ENCODE measurements at regions not wholly inside any gene's neighbourhood (a gene's known extent, or its start where the extent isn't known, plus 50 kb on each side); places are given as distances from the start of the nearest gene placed in this dataset.

DNA sequence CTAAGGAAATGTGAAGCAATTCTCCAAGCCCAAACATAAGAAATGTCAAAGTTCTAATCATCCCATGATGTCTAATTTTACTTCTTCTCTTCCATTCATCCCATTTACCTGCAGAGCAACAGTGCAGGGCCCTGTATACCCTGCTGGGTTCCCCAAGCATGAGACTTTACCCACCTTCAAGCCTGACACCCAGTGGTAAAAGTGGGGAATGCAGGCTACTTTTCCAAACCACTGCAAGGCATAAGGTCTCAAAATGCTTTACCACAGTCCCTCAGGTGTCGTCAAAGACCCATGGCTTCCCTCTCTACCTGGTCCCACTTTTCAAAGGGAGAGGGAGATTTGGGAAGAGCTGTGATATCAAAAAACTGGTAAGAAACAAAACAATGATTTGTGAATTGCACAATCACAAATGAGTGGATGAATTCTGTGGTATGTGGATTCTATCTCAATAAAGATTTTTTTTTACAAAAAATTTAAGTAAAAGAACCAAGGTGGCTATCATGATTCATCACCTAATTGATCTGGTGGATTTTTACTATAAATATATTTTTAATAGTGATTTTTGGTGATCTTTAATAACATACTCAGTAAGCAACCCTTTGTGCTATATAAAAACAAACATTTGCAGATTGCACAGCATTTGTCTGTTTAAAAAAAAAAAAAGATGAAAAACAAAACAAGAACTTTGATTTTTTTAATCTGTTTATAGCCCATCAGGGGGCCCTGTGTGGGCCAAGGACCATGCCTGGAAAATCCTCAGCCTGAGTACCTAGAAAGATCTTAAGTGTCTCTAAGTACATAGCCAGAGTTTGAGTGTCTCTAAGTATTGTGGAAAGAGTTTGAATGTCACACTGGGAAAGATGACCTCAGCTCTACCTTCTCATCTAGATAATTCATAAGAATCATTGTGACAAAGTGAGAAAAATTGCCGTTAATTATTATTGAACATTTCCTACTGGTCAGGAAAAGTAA lies 73.1 kb upstream of the GJB5 start:
- no peak for TF ChIP-seq POLR2AphosphoS5 (IDR thresholded peaks at IDR 0.05; ENCODE audit: low read depth, low read length)
- TF ChIP-seq SPI1 (IDR thresholded peaks at IDR 0.05; ENCODE audit: low read depth, low read length), result no peak
- DNase-seq (ENCODE audit: insufficient read length, low spot score) (peak; percentile 28), FAIRE-seq (peak; percentile 61)

DNA sequence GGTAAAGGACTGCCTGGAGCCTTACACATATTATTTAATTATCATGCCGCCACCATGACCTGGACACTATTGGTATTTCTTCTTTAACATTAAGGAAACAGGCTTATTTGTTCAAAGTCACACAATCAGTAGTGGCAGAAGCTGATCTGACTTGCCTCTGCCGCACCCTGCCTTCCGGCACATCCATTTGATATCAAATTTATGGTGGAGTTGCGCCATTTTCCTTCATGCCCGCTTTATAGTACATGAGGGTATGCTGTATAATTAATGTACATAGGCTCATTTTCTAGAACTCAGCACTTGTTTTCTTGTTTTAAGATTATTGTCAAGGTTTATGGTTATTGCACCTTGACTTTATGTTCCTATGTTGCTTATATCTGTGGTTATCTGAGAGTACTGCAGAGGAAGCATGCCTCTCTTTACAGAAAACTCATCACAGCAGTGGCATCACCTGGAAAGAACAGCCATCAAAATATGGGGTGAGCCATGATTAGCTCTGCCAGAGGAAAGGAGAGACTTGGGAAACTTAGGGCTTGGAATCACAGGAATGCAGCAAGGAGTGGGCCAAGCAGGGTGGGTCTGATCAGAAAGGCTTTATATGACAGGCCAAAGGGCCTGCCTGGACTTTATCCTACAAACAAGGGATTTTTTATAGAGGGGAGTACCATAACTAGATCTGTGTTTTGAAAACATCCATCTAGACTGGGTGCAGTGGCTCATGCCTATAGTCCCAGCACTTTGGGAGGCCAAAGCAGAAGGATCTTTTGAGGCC lies 72.2 kb upstream of the GJB5 start:
- FAIRE-seq (no peak), DNase-seq (ENCODE audit: insufficient read length, low spot score) (no peak)
- TF ChIP-seq SPI1 (IDR thresholded peaks at IDR 0.05; ENCODE audit: low read depth, low read length) (no peak), POLR2AphosphoS5 (IDR thresholded peaks at IDR 0.05; ENCODE audit: low read depth, low read length) (no peak), POU2F2 (IDR thresholded peaks at IDR 0.05; ENCODE audit: low read depth, low read length) (no peak), TAF1 (IDR thresholded peaks at IDR 0.05; ENCODE audit: low read depth, low read length) (no peak), POLR2A (IDR thresholded peaks at IDR 0.05; ENCODE audit: low read depth, low read length) (no peak), PAX5 (IDR thresholded peaks at IDR 0.05; ENCODE audit: insufficient read depth, low read length, severe bottlenecking) (no peak)

DNA sequence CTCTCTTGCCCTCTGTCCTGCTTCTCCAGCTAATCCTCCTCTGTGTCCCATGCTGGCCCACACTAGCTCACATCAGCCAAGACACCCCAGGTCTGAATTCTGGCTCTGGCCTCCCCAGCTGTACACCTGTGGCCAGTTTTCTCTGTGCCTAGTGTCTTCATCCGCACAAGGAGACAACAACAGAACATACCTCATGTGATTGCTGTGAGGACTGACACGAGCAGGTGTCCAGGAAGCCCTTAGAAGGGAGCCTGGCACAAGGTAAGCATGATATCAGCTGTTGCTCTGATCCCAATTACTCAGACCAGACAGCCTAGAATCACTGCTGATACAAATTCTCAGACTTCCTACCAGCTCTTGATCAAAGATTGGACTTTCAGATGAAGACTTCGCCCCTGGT lies 71.2 kb upstream of the GJB5 start:
- TF ChIP-seq TAF1 (IDR thresholded peaks at IDR 0.05; ENCODE audit: low read depth, low read length) (no peak), SPI1 (IDR thresholded peaks at IDR 0.05; ENCODE audit: low read depth, low read length) (no peak), POU2F2 (IDR thresholded peaks at IDR 0.05; ENCODE audit: low read depth, low read length) (no peak), POLR2A (IDR thresholded peaks at IDR 0.05; ENCODE audit: low read depth, low read length) (no peak), POLR2AphosphoS5 (IDR thresholded peaks at IDR 0.05; ENCODE audit: low read depth, low read length) (no peak), PAX5 (IDR thresholded peaks at IDR 0.05; ENCODE audit: insufficient read depth, low read length, severe bottlenecking) (no peak)
- no peak for DNase-seq (ENCODE audit: insufficient read length, low spot score)
- FAIRE-seq, result no peak

DNA sequence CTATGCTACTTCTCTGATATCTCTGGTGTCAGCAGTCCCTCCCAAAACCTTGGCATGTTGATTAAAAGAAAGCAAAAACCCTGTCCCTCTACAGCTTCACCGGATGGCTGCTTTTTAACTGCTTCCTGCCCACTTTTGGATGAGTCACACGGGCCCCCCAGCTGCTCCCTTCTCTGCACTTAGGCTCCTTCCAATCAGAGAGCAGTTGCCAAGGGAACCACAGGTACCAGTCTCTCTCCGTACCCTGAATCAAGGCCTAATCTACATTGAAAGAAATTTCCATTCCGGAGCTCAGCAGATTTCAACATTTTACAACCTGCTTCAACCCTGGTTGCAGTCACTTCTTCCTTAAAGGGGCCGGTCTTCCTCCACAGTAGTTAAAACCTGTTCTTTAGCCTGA lies 70.6 kb upstream of the GJB5 start:
- DNase-seq (ENCODE audit: insufficient read length, low spot score) (no peak), FAIRE-seq (no peak)
- TF ChIP-seq POLR2A (IDR thresholded peaks at IDR 0.05; ENCODE audit: low read depth, low read length), result no peak
- TF ChIP-seq SPI1 (IDR thresholded peaks at IDR 0.05; ENCODE audit: low read depth, low read length), result no peak
- TF ChIP-seq PAX5 (IDR thresholded peaks at IDR 0.05; ENCODE audit: insufficient read depth, low read length, severe bottlenecking), result no peak
- no peak for TF ChIP-seq POU2F2 (IDR thresholded peaks at IDR 0.05; ENCODE audit: low read depth, low read length)
- TF ChIP-seq POLR2AphosphoS5 (IDR thresholded peaks at IDR 0.05; ENCODE audit: low read depth, low read length), result no peak

DNA sequence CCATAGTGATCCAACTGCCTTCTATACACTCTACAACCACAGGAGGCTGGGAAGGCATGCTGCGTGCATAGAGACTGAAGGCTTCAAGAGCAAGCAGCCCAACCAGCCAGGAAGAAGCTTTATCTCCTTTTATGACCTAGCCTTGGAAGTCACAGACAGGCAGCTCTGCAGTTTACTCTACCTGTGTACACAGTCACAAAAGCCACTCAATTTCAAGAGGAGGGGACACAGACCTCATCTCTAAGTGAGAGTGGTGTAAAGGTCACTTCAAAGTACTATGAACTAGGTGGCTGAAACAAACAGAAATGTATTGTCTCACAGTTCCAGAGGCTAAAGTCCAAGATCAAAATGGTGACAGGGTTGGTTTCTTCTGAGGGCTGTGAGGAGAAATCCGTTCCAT lies 69.6 kb upstream of the GJB5 start:
- DNase-seq (ENCODE audit: insufficient read length, low spot score) (no peak), FAIRE-seq (no peak)
- no peak for TF ChIP-seq POLR2A (IDR thresholded peaks at IDR 0.05; ENCODE audit: low read depth, low read length)
- TF ChIP-seq POLR2AphosphoS5 (IDR thresholded peaks at IDR 0.05; ENCODE audit: low read depth, low read length), result no peak
- TF ChIP-seq SPI1 (IDR thresholded peaks at IDR 0.05; ENCODE audit: low read depth, low read length), result no peak
- TF ChIP-seq TAF1 (IDR thresholded peaks at IDR 0.05; ENCODE audit: low read depth, low read length), result no peak
- TF ChIP-seq POU2F2 (IDR thresholded peaks at IDR 0.05; ENCODE audit: low read depth, low read length), result no peak
- no peak for TF ChIP-seq PAX5 (IDR thresholded peaks at IDR 0.05; ENCODE audit: insufficient read depth, low read length, severe bottlenecking)

DNA sequence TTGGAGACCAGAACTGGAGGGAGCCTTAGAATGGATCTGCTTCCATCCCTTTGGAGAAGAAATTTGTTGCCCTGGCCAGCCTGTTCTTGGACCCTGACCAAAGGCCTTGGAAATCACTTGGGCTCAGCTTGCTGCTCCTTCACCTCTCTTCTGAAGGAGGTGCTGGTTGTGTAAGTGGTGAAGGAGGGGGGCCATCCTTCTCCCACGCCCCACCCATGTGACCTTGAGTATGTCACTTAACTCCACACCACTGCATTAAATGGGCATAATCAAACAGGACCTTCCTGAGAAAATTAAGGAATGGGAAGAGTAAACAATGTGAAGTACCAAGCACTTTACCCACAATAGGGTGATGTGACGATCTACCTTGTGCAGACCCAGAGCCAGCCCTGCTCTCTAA lies 68.3 kb upstream of the GJB5 start:
- TF ChIP-seq POLR2AphosphoS5 (IDR thresholded peaks at IDR 0.05; ENCODE audit: low read depth, low read length) (no peak), POLR2A (IDR thresholded peaks at IDR 0.05; ENCODE audit: low read depth, low read length) (no peak), POU2F2 (IDR thresholded peaks at IDR 0.05; ENCODE audit: low read depth, low read length) (no peak), PAX5 (IDR thresholded peaks at IDR 0.05; ENCODE audit: insufficient read depth, low read length, severe bottlenecking) (no peak), TAF1 (IDR thresholded peaks at IDR 0.05; ENCODE audit: low read depth, low read length) (no peak), SPI1 (IDR thresholded peaks at IDR 0.05; ENCODE audit: low read depth, low read length) (no peak)
- FAIRE-seq (no peak), DNase-seq (ENCODE audit: insufficient read length, low spot score) (no peak)

DNA sequence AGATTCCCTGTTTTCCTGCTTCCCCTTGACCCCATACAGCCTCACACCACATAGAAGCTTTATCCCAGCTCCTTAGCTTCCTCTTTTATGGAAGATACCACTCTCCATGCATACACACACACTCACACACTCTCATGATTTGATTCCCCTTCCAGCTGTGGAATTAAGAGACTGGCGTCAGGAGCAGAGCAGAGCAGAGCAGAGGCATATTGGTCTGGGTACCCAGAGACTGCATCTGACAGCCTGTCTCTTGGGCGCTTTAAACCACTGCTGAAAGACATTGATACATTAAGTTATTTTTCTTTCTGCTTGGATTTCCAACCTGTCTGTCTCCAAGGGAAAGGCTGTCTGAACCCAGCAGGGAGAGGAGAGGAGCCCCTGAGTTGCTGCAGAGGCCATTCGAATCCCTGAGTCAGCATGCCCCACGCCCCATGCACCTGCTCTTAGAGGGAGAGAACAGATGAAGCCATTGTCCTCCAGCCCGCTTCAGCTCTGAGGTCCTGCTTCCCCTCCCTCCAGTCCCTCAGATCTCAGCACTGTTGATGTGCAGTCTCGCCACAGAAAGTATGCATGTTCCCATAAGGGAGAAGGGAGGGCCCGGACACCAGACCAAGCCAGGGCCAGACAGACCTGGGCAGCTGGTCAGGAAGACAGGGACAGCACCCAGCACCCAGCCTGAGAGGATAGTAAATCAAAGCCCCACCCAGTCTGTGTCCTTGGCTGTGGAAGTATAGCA lies 66.7 kb upstream of the GJB5 start:
- no peak for TF ChIP-seq POU2F2 (IDR thresholded peaks at IDR 0.05; ENCODE audit: low read depth, low read length)
- TF ChIP-seq POLR2A (IDR thresholded peaks at IDR 0.05; ENCODE audit: low read depth, low read length), result no peak
- TF ChIP-seq SPI1 (IDR thresholded peaks at IDR 0.05; ENCODE audit: low read depth, low read length), result no peak
- TF ChIP-seq PAX5 (IDR thresholded peaks at IDR 0.05; ENCODE audit: insufficient read depth, low read length, severe bottlenecking), result no peak
- TF ChIP-seq TAF1 (IDR thresholded peaks at IDR 0.05; ENCODE audit: low read depth, low read length), result no peak
- TF ChIP-seq POLR2AphosphoS5 (IDR thresholded peaks at IDR 0.05; ENCODE audit: low read depth, low read length), result no peak
- FAIRE-seq (no peak), DNase-seq (ENCODE audit: insufficient read length, low spot score) (no peak)

DNA sequence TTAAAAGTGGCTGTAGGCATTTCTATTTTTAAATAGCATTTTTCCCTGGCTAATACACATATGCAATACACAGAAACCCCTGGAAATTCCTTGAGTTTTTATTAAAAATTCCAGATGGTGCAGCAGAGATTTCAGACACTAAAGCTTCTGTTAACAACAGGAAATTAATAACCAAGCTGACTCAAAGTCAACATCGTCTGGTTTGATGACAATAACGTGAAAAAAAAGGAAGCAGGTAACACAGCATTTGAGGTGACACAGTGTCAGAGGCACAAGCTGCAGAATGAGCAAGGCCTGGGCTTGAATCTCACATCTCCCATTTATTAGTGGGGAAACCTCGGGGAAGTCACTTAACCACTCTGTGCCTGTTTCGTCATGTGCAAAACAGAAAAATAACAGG lies 64.6 kb upstream of the GJB5 start:
- DNase-seq (ENCODE audit: insufficient read length, low spot score) (no peak), FAIRE-seq (no peak)
- TF ChIP-seq SPI1 (IDR thresholded peaks at IDR 0.05; ENCODE audit: low read depth, low read length) (no peak), POU2F2 (IDR thresholded peaks at IDR 0.05; ENCODE audit: low read depth, low read length) (no peak), TAF1 (IDR thresholded peaks at IDR 0.05; ENCODE audit: low read depth, low read length) (no peak), POLR2AphosphoS5 (IDR thresholded peaks at IDR 0.05; ENCODE audit: low read depth, low read length) (no peak), POLR2A (IDR thresholded peaks at IDR 0.05; ENCODE audit: low read depth, low read length) (no peak), PAX5 (IDR thresholded peaks at IDR 0.05; ENCODE audit: insufficient read depth, low read length, severe bottlenecking) (no peak)

DNA sequence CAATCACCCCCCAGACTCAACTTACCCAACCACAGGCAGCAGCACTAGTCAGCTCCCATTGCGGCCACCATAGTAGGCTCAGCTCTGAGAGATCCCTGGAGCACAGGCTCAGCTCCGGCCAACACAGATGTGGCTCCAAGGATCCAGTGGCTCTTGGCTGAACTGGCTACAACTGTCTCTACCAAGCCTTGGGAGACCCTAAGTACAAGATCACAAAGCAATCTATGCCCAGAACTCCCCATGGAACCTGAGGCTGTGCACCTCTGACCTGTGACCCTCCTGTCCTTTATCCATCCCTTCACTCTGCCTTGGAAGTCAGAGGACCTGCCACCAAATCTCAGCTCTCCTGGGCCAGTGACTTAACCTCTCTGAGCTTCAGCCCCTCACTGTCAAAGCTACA lies 61.8 kb upstream of the GJB5 start:
- DNase-seq (ENCODE audit: insufficient read length, low spot score) (no peak), FAIRE-seq (no peak)
- TF ChIP-seq POLR2AphosphoS5 (IDR thresholded peaks at IDR 0.05; ENCODE audit: low read depth, low read length), result no peak
- no peak for TF ChIP-seq POU2F2 (IDR thresholded peaks at IDR 0.05; ENCODE audit: low read depth, low read length)
- TF ChIP-seq TAF1 (IDR thresholded peaks at IDR 0.05; ENCODE audit: low read depth, low read length), result no peak
- TF ChIP-seq POLR2A (IDR thresholded peaks at IDR 0.05; ENCODE audit: low read depth, low read length), result no peak
- TF ChIP-seq SPI1 (IDR thresholded peaks at IDR 0.05; ENCODE audit: low read depth, low read length), result no peak
- TF ChIP-seq PAX5 (IDR thresholded peaks at IDR 0.05; ENCODE audit: insufficient read depth, low read length, severe bottlenecking), result no peak

All from GM12891 (cell line).